Activated CD8-positive, alpha-beta T cell treated with anti-CD3 and anti-CD28 coated beads for 36 hours (primary cell): ENCODE measurements at regions not wholly inside any gene's neighbourhood (a gene's known extent, or its start where the extent isn't known, plus 50 kb on each side); places are given as distances from the start of the nearest gene placed in this dataset.

ENCODE experiments used
- ATAC-seq: fragments of 200-7000 bp; cut with Tn5 transposase; one replicate; pipeline ENCODE4 v1.10.0; 2021; ENCODE audit warnings: mild to moderate bottlenecking, moderate library complexity
- CTCF ChIA-PET: fragments of 350-600 bp; sonication (Branson Sonifier 250); formaldehyde crosslinking; loops from one replicate; lab custom pipeline; 2021; ENCODE audit warnings: antibody characterized with exemption; lab: Charles Lee
- POLR2A ChIA-PET: fragments of 350-600 bp; sonication (Branson Sonifier 250); formaldehyde crosslinking; loops from one replicate; lab custom pipeline; 2021; ENCODE audit warnings: antibody characterized with exemption; lab: Charles Lee
- DNase-seq: peaks from one replicate; pipeline ENCODE4 v3.0.0-alpha.2; 2020
- H3K27ac Mint-ChIP-seq: one replicate; pipeline ENCODE4 v1.8.0; 2021; ENCODE audit warnings: mild to moderate bottlenecking, mixed read lengths
- H3K27me3 Mint-ChIP-seq: one replicate; pipeline ENCODE4 v1.8.0; 2021; ENCODE audit warnings: mixed read lengths
- H3K36me3 Mint-ChIP-seq: one replicate; pipeline ENCODE4 v1.8.0; 2021; ENCODE audit warnings: low read depth, mixed read lengths
- H3K4me1 Mint-ChIP-seq: one replicate; pipeline ENCODE4 v1.8.0; 2021; ENCODE audit warnings: low read depth, mixed read lengths
- H3K4me3 Mint-ChIP-seq: one replicate; pipeline ENCODE4 v1.8.0; 2021; ENCODE audit warnings: mild to moderate bottlenecking, moderate library complexity, mixed read lengths
- H3K9me3 Mint-ChIP-seq: one replicate; pipeline ENCODE4 v1.8.0; 2021; ENCODE audit warnings: mixed read lengths
- intact Hi-C: fragments of 100-400 bp; cut with micrococcal nuclease; formaldehyde crosslinking; loops from one replicate; pipeline ENCODE4 v1.10.0; 2022
- TF ChIP-seq, protein P1 (sequence below): fragments of 200-600 bp; IDR thresholded peaks from one replicate; pipeline ENCODE4 v1.8.0; 2022; ENCODE audit warnings: antibody characterized with exemption, mild to moderate bottlenecking

DNA sequence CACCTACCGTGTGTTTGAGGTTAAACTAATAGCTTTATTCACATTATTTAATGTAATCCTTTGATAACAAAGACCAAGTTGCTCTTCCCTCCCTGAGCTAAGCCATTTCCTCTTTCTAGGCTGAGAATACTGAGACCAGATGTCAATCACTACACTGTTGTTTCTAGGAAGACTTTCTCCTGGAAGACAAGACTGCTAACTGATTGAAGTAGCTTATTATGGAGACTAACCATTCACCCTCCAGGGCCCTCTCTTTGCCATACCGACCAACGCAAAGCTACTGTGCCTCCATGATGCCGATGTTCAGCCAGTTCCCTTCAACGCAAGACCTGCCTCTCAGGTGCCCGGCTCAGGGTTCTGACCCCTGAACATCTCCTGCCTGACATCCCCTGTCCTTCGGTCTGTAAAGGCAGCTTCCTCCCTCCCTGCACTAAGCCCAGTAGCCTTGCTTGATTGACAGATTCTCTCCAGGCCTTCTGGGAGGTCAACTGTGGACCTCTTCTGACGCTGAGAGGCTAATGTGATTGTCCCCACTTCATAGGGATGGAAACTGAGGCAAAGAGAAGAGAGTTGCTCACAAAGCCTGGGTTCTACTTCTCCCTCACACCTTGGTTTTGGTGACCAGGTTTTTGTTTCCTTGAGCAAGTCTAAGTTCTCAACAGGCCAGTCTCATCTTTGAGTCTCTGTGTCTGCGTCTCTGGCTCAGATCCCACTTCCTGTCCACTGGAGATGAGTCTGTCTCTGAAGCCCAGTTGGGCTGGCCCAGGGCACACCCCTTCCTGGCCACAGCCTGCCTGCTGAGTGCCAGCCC, 259.7 kb upstream of the IRX2 start:
- ATAC-seq (no peak), DNase-seq (no peak)
- TF ChIP-seq, protein P1, sequence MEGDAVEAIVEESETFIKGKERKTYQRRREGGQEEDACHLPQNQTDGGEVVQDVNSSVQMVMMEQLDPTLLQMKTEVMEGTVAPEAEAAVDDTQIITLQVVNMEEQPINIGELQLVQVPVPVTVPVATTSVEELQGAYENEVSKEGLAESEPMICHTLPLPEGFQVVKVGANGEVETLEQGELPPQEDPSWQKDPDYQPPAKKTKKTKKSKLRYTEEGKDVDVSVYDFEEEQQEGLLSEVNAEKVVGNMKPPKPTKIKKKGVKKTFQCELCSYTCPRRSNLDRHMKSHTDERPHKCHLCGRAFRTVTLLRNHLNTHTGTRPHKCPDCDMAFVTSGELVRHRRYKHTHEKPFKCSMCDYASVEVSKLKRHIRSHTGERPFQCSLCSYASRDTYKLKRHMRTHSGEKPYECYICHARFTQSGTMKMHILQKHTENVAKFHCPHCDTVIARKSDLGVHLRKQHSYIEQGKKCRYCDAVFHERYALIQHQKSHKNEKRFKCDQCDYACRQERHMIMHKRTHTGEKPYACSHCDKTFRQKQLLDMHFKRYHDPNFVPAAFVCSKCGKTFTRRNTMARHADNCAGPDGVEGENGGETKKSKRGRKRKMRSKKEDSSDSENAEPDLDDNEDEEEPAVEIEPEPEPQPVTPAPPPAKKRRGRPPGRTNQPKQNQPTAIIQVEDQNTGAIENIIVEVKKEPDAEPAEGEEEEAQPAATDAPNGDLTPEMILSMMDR: no peak
- CTCF ChIA-PET: no interaction called here
- Mint-ChIP-seq H3K9me3 (peaks cover 3% of the 10 kb centered on the region), H3K36me3 (no peaks in the 10 kb centered on the region), H3K4me3 (no peak overlapping the region), H3K27ac (no peak overlapping the region), H3K4me1 (no peaks in the 10 kb centered on the region), H3K27me3 (no peaks in the 10 kb centered on the region)
- intact Hi-C loops: no loop called here
- POLR2A ChIA-PET: no interaction called here

DNA sequence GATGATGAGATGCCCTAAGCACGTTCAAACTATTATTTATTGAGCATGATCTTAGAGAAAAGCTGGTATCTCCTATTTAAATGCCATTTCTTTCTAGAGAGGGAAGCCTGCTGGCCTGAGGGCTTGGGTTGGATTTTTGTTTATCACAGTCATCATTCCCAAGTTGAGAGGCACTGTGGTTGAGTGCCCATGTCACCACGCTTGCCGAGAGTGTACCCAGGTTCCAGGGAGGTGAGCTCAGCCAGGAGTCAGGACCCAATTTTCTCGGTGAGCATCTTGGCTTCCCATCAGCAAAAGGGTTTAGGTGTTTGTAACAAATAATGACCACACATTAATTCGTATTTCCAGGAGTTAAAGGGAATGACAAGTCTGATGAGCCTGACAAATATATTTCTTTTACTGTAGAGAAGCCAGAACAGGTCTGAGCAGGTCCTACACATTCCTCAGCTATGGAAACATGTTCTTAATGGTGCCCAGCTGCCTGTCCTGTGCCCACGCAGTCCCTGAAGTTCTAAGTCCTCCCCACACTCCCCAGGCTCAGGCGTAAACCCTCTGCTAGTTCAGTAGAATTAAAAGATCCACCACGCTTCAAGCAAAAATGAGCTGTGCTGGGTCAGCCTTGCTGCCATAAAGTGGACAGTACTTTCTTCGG, 258.9 kb upstream of the IRX2 start:
- no peaks in the 10 kb centered on the region for H3K36me3 Mint-ChIP-seq
- DNase-seq (no peak), ATAC-seq (no peak)
- no peaks in the 10 kb centered on the region for H3K4me1 Mint-ChIP-seq
- no peak overlapping the region for H3K27ac Mint-ChIP-seq
- intact Hi-C loops: no loop called here
- TF ChIP-seq, protein P1: no peak
- ChIA-PET CTCF (no interaction called here), POLR2A (no interaction called here)
- H3K4me3 Mint-ChIP-seq: no peak overlapping the region
- peaks cover 3% of the 10 kb centered on the region for H3K9me3 Mint-ChIP-seq
- no peaks in the 10 kb centered on the region for H3K27me3 Mint-ChIP-seq

DNA sequence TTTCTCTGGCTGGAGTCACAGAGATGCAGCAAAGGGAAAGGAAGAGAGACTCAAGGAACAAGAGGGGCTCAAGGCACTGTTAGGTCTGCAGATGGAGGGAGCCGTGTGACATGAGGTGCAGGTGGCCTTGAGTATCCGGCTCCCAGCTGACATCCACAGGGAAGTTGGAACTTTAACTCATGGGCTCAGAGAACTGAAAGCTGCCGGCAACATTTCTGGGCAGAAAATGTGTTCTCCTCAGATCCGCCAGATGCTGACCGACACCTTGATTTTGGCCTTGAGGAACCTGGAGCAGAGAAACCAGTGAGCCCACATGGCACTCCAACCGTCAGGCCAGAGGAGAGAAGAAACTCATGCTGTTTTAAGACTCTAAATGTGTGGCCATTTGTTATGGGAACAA, 258.1 kb upstream of the IRX2 start:
- ATAC-seq (no peak), DNase-seq (no peak)
- Mint-ChIP-seq H3K27me3 (no peaks in the 10 kb centered on the region), H3K4me3 (no peak overlapping the region), H3K27ac (no peak overlapping the region), H3K9me3 (peaks cover 3% of the 10 kb centered on the region), H3K4me1 (no peaks in the 10 kb centered on the region), H3K36me3 (no peaks in the 10 kb centered on the region)
- TF ChIP-seq, protein P1: no peak
- CTCF ChIA-PET: no interaction called here
- intact Hi-C loops: no loop called here
- POLR2A ChIA-PET: no interaction called here

- Mint-ChIP-seq H3K9me3 (peaks cover 3% of the 10 kb centered on the region), H3K36me3 (no peaks in the 10 kb centered on the region), H3K4me3 (no peak overlapping the region), H3K27ac (no peak overlapping the region), H3K27me3 (no peaks in the 10 kb centered on the region), H3K4me1 (no peaks in the 10 kb centered on the region)
- DNase-seq (no peak), ATAC-seq (no peak)
- TF ChIP-seq, protein P1: no peak
- intact Hi-C loops: no loop called here
- ChIA-PET POLR2A (no interaction called here), CTCF (no interaction called here)
Measured at GRCh38 chr5:3007577-3007976, 256.1 kb upstream of the IRX2 start.

DNA sequence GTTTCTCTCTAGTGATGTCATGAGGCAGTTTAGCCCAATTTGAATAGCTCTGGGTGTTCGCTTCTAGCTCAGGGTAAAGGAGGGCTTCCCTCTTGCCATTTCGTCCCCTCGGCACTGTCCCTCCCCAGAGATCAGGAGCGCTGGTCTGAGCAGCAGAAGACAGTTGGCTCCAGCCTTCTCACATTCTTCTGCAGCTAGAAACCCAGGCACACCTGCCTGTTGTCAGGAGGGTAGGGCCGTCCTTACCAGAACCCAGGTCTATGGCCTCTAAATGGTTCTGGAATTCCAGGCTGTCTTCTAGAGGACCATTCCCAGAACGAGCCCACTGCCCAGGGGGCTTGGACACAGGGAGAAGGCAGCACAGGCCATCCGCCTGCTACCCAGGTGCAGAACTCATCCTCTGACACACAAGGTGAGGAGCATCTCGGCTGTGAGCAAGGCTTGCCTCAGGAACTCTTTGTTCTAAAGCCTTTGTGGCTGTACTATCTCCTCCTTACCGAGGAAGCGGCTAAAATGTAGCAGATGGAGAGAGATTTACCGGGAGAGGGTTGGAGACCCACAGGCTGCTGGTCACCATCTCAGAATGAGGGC, 255.6 kb upstream of the IRX2 start:
- no peak overlapping the region for H3K27ac Mint-ChIP-seq
- intact Hi-C loops: no loop called here
- CTCF ChIA-PET: no interaction called here

More for the DNA sequence above, 255.6 kb upstream of the IRX2 start:
- Mint-ChIP-seq H3K4me1 (no peaks in the 10 kb centered on the region), H3K9me3 (peaks cover 6% of the 10 kb centered on the region), H3K27me3 (no peaks in the 10 kb centered on the region), H3K36me3 (no peaks in the 10 kb centered on the region), H3K4me3 (no peak overlapping the region)
- ATAC-seq: no peak
- POLR2A ChIA-PET: no interaction called here
- no peak for DNase-seq
- TF ChIP-seq, protein P1: no peak
